Fibroblast of the aortic adventitia (primary cell): ENCODE measurements at regions not wholly inside any gene's neighbourhood (a gene's known extent, or its start where the extent isn't known, plus 50 kb on each side); places are given as distances from the start of the nearest gene placed in this dataset.

Source experiments
- DNase-seq: peaks from one replicate; pipeline ENCODE4 v3.0.0-alpha.2; 2010; ENCODE audit warnings: low read depth
- H3K4me3 ChIP-seq: 2 replicates; pipeline ENCODE4 v1.5.1; 2011; ENCODE audit warnings: low read depth, mild to moderate bottlenecking, control low read depth, low read length, moderate library complexity
- TF ChIP-seq, protein P1 (sequence below): IDR thresholded peaks from 2 replicates; pipeline ENCODE4 v1.5.1; 2011; ENCODE audit warnings: mild to moderate bottlenecking, low read length, control low read depth, inconsistent platforms; ENCODE audit not compliant: insufficient read depth

DNA sequence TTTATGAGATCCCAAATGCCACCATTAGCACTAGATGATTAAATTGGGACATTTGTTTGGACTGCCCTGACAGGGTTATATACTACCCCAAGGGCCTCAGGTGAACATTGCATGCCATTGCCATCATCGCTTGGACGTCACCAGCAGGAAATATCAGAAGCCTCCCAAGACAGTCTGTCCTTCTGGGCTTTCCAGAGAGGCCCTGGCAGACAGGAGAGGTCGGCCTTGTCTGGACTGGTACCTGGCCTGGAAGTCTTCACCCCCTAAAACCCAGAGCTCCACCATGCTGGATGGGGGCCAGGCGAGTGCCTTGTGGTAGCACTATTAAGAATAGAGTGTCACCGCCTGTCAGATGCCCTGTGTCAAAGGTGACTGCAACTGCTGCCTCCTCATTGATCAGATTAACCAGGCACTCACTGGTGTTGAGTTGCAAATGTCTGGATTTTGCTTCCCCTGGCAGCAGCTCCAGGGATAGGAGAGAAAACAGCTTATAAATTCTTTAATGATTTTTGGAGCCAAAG, 324.1 kb upstream of the RASGRP1 start:
- DNase-seq: no peak
- TF ChIP-seq, protein P1, sequence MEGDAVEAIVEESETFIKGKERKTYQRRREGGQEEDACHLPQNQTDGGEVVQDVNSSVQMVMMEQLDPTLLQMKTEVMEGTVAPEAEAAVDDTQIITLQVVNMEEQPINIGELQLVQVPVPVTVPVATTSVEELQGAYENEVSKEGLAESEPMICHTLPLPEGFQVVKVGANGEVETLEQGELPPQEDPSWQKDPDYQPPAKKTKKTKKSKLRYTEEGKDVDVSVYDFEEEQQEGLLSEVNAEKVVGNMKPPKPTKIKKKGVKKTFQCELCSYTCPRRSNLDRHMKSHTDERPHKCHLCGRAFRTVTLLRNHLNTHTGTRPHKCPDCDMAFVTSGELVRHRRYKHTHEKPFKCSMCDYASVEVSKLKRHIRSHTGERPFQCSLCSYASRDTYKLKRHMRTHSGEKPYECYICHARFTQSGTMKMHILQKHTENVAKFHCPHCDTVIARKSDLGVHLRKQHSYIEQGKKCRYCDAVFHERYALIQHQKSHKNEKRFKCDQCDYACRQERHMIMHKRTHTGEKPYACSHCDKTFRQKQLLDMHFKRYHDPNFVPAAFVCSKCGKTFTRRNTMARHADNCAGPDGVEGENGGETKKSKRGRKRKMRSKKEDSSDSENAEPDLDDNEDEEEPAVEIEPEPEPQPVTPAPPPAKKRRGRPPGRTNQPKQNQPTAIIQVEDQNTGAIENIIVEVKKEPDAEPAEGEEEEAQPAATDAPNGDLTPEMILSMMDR: no peak
- H3K4me3 ChIP-seq: no peak overlapping the region

DNA sequence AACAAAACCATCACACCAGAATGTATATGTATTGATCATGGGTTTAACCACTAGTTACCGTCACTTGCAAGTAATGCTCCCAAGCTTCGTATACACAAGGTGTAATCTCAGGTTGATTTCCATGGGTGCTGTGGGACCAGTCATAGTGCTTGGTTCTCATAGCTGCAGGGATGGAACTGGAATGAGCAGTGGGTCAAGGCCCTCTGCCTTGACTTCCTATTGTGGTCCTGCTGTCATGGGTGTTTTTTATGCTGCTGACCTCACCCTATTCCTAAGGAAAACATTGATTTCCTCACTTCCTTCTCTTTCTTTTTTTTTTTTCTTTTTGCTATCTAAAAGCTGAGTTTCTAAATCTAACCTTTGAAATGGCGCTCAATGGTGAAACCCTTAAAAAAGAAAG, 325.6 kb upstream of the RASGRP1 start:
- DNase-seq: no peak
- TF ChIP-seq, protein P1: no peak

GRCh38 chr15:38893925-38894242, 329.3 kb upstream of the RASGRP1 start:
- no peak overlapping the region for H3K4me3 ChIP-seq
- no peak for DNase-seq
- TF ChIP-seq, protein P1: no peak

More for the DNA sequence above, 325.6 kb upstream of the RASGRP1 start:
- H3K4me3 ChIP-seq: no peak overlapping the region

DNA sequence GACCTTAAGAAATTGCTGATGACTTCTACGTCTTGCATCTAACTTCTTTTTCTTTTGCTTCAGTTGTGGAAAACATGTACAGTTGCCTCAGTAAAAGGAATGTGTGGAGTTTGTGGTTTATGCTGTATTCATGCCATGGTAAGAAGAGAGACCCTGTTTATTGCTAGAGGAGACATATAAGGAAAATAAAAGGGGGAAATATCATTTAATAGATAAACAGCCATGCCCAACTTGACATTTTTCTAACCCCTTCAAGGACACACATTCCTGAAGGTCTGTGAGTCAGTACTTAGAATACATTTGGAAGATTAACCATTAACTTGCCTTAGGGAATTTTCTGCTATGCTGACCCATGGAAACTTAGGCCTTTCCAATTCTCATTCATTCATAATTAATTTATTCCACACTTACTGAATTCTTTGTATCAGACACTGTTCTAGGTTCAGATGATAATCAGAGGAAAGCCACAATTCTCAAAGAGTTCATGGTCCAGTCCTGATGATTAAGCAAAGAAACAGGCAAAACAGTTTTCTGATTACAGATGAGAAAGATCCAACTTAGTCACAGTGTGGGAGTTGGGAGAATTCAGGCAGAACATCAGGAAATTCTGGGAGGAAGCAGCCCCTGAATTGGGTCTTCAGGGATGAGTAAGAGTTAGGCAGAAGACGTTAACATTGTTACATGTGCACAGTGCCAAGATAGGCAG, 329.8 kb upstream of the RASGRP1 start:
- peak; percentile 95 for DNase-seq

DNA sequence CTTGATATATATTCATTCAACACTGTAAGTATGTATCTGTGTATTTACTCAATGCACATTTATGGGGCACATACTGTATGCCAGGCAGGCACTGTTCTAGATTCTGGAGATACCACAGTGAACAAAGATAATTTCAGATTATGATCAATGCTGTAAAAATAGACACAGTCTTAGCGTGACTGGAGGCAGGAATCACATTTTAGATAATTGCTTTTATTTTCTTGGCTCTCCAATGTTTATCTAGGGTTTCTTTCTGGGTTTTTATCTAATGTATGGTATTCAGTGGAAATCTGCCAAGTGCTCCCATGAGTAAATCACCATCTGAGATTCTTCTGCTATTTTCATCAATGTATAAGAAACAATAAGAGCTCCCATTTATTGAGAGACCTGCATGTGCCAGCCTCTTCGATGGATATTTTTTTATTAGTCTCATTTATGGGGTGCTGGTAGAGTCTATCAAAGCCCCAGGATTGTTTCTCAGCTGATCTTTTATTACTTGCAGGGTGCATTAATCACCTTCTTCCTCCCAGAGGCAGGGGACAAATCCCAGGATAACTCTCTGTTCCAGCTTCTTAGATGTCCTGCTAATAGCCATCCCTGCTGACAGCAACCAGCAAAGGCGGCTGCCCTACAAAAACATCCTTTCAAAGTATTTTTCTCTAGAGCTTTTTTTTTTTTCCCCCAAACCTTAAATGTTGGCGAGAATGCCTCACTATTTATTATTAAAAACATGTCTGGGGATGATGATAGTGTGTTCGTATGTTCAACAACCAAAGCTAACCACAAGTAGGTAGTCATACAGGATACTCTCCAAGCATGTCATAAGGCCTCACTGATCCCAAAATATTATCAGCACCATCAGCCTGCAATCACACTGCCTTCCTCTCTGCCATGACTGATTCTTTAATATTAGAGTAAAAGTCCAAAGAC, 331.0 kb upstream of the RASGRP1 start:
- TF ChIP-seq, protein P1: no peak
- H3K4me3 ChIP-seq: no peak overlapping the region
- DNase-seq: peak; percentile 93

More for the DNA sequence above, 329.8 kb upstream of the RASGRP1 start:
- H3K4me3 ChIP-seq: no peak overlapping the region
- TF ChIP-seq, protein P1: no peak

GRCh38 chr15:38896647-38897046, 332.0 kb upstream of the RASGRP1 start:
- TF ChIP-seq, protein P1: no peak
- no peak for DNase-seq
- H3K4me3 ChIP-seq: no peak overlapping the region
